ENCODE measurements at regions not wholly inside any gene's neighbourhood (a gene's known extent, or its start where the extent isn't known, plus 50 kb on each side); places are given as distances from the start of the nearest gene placed in this dataset.

DNA sequence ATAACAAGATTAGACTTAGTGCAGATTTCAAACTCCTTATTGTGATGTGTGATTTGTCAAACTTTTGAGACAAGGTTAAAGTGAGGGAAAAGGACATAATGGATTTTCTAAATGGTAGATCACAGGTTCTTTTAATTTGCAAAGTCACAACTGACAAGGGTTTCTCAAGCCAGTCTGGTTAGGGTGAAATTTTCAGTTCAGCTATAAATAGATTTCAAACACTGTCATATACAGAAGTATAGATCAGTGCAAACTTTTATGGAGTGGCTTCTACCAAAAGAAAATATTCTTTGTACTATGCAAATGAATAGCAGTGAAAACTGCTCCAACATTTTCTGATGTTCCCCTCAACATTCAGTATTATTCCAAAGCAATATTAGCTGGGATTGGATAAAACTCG lies 337.1 kb upstream of the MAN1A1 start:
- TF ChIP-seq, protein P1, sequence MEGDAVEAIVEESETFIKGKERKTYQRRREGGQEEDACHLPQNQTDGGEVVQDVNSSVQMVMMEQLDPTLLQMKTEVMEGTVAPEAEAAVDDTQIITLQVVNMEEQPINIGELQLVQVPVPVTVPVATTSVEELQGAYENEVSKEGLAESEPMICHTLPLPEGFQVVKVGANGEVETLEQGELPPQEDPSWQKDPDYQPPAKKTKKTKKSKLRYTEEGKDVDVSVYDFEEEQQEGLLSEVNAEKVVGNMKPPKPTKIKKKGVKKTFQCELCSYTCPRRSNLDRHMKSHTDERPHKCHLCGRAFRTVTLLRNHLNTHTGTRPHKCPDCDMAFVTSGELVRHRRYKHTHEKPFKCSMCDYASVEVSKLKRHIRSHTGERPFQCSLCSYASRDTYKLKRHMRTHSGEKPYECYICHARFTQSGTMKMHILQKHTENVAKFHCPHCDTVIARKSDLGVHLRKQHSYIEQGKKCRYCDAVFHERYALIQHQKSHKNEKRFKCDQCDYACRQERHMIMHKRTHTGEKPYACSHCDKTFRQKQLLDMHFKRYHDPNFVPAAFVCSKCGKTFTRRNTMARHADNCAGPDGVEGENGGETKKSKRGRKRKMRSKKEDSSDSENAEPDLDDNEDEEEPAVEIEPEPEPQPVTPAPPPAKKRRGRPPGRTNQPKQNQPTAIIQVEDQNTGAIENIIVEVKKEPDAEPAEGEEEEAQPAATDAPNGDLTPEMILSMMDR (IDR thresholded peaks at IDR 0.05; ENCODE audit: insufficient read depth, low read length) = no peak
- no peak for TF ChIP-seq GABPA (IDR thresholded peaks at IDR 0.05; ENCODE audit: low read depth)
- no peak for TF ChIP-seq POLR2AphosphoS5 (IDR thresholded peaks at IDR 0.05; ENCODE audit: low read depth)

All from HL-60 (cell line).